Spleen (tissue), 7 donors: ENCODE measurements at regions not wholly inside any gene's neighbourhood (a gene's known extent, or its start where the extent isn't known, plus 50 kb on each side); places are given as distances from the start of the nearest gene placed in this dataset.

Experiments used
- POLR2AphosphoS5 ChIP-seq, 3 donors: sonication (generic); formaldehyde crosslinking; IDR thresholded peaks; one replicate each; pipeline ENCODE4 v1.5.1; 2017; ENCODE audit warnings: antibody characterized with exemption in 3 of 3
- TF ChIP-seq, protein P1 (sequence below), 11 experiments: fragments of 200-600 bp in 7 of 11; fragments of 450-650 bp in 4 of 11; sonication (generic) in 4 of 11; IDR thresholded peaks in 8 of 11; conservative IDR thresholded peaks in 3 of 11; 1 replicate in 7 of 11; 2 replicates in 4 of 11; pipeline versions ENCODE4 v1.4.0 to v1.8.0; 2016 to 2021; ENCODE audit warnings: antibody characterized with exemption in 11 of 11, inconsistent platforms in 4 of 11, mild to moderate bottlenecking in 1 of 11
- donor health status: DM: no; HTN: no; CAD: no; lungs with moderate emphysema.
- donor health status: DM: no; HTN: no; CAD: no.
- donor health status: DM: no; HTN: no; CAD: no.

DNA sequence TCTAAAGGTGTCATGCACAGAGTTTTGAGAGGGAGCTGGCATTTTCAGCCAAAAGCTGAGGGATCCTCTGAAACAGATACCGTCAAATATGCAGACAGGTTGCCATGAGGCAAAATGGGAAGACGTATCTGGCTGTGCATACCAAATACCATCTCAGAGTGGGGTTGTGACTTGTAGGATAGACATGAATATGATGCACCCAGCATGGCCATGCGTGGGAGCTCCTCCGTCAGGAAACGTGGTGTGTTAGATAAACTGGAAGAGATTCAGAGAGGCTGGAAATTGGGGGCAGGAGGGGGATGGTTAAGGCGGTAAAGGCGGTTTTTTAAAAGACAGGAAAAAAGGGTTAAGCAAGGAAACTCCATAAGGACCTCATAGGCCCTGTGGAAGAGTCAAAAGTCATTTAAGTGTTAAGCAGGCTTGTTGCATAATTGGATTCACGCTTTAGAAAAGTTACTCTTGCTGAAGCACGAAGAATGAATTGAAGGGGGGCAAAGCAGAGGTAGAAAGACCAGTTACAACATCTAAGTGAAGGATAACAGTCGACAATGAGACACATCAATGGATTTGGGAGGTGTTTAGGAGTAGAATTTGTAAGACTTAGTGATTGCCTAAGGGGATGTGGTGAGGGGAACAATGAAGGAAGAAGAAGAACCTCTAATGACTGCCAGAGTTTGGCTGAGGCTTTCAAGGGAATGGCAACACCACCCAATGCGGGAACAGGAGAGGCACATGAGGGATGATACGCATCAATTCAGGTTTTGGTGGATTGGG lies 139.6 kb upstream of the CTAGE1 start:
- TF ChIP-seq POLR2AphosphoS5 (IDR thresholded peaks at IDR 0.05), result no peak
- TF ChIP-seq, protein P1, sequence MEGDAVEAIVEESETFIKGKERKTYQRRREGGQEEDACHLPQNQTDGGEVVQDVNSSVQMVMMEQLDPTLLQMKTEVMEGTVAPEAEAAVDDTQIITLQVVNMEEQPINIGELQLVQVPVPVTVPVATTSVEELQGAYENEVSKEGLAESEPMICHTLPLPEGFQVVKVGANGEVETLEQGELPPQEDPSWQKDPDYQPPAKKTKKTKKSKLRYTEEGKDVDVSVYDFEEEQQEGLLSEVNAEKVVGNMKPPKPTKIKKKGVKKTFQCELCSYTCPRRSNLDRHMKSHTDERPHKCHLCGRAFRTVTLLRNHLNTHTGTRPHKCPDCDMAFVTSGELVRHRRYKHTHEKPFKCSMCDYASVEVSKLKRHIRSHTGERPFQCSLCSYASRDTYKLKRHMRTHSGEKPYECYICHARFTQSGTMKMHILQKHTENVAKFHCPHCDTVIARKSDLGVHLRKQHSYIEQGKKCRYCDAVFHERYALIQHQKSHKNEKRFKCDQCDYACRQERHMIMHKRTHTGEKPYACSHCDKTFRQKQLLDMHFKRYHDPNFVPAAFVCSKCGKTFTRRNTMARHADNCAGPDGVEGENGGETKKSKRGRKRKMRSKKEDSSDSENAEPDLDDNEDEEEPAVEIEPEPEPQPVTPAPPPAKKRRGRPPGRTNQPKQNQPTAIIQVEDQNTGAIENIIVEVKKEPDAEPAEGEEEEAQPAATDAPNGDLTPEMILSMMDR (IDR thresholded peaks at IDR 0.05 in 8 of 11, conservative IDR thresholded peaks at IDR 0.05 in 3 of 11), result no peak
